NB4 (cell line): ENCODE measurements at regions not wholly inside any gene's neighbourhood (a gene's known extent, or its start where the extent isn't known, plus 50 kb on each side); places are given as distances from the start of the nearest gene placed in this dataset.

Experiments used
- DNase-seq: peaks from one replicate; pipeline ENCODE4 v3.0.0; 2010; ENCODE audit warnings: low read depth
- H3K4me3 ChIP-seq: one replicate; pipeline ENCODE4 v1.5.1; 2011; ENCODE audit warnings: mild to moderate bottlenecking, low read depth, low read length, moderate library complexity
- MYC ChIP-seq: IDR thresholded peaks from 2 replicates; pipeline ENCODE4 v1.6.1; 2011; ENCODE audit warnings: low read depth, low read length
- POLR2A ChIP-seq: IDR thresholded peaks from 2 replicates; pipeline ENCODE4 v1.6.1; 2011; ENCODE audit warnings: mild to moderate bottlenecking; ENCODE audit not compliant: insufficient read length; ENCODE audit errors: extremely low read depth
- TF ChIP-seq, protein P1 (sequence below): IDR thresholded peaks from one replicate; pipeline ENCODE4 v1.5.1; 2012; ENCODE audit warnings: low read depth, low read length
- TF ChIP-seq, protein P2 (sequence below): IDR thresholded peaks from 2 replicates; pipeline ENCODE4 v1.6.1; 2011; ENCODE audit warnings: low read depth, low read length

DNA sequence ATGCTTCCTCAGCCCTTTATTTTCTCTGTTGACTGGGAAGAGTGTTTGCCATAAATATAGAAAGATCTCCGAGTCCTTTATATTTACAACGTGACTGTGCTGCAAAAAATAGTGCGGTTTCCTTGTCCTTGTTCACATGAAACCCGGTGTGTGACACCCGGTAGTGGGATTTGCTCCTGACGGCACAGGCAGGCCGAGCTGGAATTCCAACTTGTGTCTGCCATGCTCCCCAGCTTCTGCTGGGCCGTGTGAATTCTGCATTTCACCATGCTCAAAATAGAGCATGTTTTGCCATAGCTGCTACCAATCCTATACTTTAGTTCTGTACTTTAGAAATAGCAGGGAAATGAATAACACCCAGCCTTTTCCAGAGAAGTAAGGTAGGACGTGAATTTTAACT is 60.3 kb upstream of the PDE10A start:
- TF ChIP-seq POLR2A (no peak), MYC (no peak)
- TF ChIP-seq, protein P1, sequence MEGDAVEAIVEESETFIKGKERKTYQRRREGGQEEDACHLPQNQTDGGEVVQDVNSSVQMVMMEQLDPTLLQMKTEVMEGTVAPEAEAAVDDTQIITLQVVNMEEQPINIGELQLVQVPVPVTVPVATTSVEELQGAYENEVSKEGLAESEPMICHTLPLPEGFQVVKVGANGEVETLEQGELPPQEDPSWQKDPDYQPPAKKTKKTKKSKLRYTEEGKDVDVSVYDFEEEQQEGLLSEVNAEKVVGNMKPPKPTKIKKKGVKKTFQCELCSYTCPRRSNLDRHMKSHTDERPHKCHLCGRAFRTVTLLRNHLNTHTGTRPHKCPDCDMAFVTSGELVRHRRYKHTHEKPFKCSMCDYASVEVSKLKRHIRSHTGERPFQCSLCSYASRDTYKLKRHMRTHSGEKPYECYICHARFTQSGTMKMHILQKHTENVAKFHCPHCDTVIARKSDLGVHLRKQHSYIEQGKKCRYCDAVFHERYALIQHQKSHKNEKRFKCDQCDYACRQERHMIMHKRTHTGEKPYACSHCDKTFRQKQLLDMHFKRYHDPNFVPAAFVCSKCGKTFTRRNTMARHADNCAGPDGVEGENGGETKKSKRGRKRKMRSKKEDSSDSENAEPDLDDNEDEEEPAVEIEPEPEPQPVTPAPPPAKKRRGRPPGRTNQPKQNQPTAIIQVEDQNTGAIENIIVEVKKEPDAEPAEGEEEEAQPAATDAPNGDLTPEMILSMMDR = no peak
- TF ChIP-seq, protein P2, sequence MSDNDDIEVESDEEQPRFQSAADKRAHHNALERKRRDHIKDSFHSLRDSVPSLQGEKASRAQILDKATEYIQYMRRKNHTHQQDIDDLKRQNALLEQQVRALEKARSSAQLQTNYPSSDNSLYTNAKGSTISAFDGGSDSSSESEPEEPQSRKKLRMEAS = no peak
- DNase-seq = no peak
- no peak overlapping the region for H3K4me3 ChIP-seq

DNA sequence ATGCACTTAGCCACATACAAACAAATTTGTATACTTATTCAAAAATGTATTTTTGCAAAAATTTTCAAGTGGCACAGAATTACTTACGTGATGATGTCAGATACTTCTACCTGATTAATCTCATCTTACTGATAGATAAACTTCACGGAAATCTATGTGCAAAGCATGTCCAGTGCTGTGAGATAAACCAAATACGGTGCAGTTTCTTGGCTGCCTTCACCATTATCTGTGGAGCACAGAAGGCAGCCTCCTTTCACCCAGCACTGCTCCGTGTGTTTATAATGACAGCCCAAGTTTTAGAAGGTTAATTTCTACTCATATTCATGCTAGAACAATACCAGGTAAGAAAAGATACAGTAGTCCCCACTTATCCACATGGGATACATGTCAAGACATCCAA is 59.0 kb upstream of the PDE10A start:
- H3K4me3 ChIP-seq = no peak overlapping the region
- TF ChIP-seq, protein P1 = no peak
- no peak for TF ChIP-seq MYC
- TF ChIP-seq, protein P2 = no peak
- TF ChIP-seq POLR2A = no peak
- DNase-seq = no peak

DNA sequence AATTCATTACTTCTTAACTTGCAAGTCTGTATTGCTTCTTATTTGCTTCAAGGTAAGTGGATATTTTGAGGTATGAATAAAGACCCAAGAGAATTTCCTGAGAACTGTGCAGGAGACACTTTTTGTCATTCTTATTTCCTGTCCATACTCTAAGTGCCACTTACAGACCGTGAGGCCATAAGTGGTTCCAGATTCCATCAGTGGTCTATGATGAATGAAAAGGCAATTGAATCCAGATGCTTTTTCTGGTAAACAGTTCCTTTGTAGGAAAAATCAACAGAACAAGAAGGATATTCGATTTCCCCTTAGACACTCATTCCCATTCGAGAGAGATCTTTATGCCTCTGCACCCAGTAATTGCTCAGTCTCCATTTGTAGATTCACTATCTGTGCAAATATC is 58.3 kb upstream of the PDE10A start:
- no peak for DNase-seq
- TF ChIP-seq, protein P2 = no peak
- TF ChIP-seq, protein P1 = no peak
- TF ChIP-seq MYC = no peak
- TF ChIP-seq POLR2A = no peak
- no peak overlapping the region for H3K4me3 ChIP-seq

DNA sequence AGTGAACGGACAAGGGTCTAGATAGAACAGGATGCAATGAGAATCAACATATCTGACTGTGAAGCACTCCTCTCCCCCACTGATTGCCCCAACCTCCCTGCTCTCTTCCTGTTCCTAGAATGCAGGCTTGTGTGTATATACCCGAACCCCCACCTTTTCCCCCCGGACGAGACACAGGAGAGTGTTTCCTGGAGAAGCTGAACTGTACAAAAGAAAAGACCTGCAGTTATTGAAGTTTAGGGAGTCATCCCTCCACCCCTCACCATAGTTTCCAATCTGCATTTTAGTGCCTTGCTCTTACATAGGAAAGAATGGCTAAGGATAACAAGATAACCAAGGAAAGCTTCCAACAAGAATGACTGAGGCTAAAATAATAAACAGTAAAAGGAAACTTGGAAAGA is 55.5 kb upstream of the PDE10A start:
- no peak for DNase-seq
- TF ChIP-seq, protein P2 = no peak
- TF ChIP-seq POLR2A = no peak
- TF ChIP-seq, protein P1 = no peak
- TF ChIP-seq MYC = no peak
- no peak overlapping the region for H3K4me3 ChIP-seq

DNA sequence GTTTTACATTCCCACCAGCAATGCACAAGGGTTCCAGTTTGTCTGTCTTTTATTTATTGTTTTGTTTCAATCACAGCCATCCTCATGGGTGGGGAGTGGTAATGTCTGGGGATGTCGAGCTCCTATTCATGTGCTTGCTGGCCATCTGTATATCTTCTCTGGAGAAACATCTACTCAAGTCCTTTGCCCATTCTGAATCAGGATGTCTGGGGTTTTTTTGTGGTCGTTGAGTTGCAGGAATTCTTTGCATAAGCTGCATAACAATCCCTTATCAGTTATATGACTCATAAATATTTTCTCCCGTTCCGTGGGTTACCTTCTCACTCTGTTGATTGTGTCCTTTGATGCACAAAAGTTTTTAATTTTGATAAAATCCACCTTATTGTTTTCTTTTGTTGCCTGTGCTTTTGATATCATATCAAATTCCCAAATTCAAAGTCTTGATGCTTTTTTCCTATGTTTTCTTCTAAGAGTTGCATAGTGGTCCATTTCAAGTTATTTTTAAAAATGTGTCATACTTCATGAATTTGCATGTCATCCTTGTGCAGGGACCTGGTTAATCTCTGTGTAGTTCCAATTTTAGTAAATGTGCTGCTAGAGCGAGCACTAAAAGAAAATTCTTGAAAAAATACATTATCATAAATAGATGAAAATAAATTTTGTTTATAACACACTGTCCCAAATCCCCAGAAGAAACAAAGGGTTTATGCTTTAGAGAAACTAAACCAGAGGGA is 54.9 kb upstream of the PDE10A start:
- TF ChIP-seq POLR2A (no peak), MYC (no peak)
- TF ChIP-seq, protein P2 = no peak
- TF ChIP-seq, protein P1 = no peak
- H3K4me3 ChIP-seq = no peak overlapping the region
- DNase-seq = no peak
